WTC11 (cell line): ENCODE measurements at regions not wholly inside any gene's neighbourhood (a gene's known extent, or its start where the extent isn't known, plus 50 kb on each side); places are given as distances from the start of the nearest gene placed in this dataset.

Experiments
- ATAC-seq: fragments of 200-7000 bp; cut with Tn5 transposase; 2 replicates; pipeline ENCODE4 v1.10.0; 2021; ENCODE audit warnings: mild to moderate bottlenecking, moderate library complexity
- CTCF ChIA-PET: fragments of 300-600 bp; sonication (Branson Sonifier 250); formaldehyde crosslinking; loops from one replicate; lab custom pipeline; 2021; ENCODE audit warnings: antibody characterized with exemption; lab: Charles Lee
- POLR2A ChIA-PET: fragments of 350-600 bp; sonication (Branson Sonifier 250); formaldehyde crosslinking; loops from one replicate; lab custom pipeline; 2021; ENCODE audit warnings: antibody characterized with exemption; lab: Charles Lee
- DNase-seq: peaks from one replicate; pipeline ENCODE4 v3.0.0; 2021; ENCODE audit warnings: low spot score
- H3K27ac Mint-ChIP-seq: 2 replicates; pipeline ENCODE4 v1.8.0; 2021; ENCODE audit warnings: mixed read lengths
- H3K27me3 Mint-ChIP-seq: 2 replicates; pipeline ENCODE4 v1.8.0; 2021; ENCODE audit warnings: low read depth, mild to moderate bottlenecking, moderate library complexity, mixed read lengths
- H3K36me3 Mint-ChIP-seq: 2 replicates; pipeline ENCODE4 v1.8.0; 2021; ENCODE audit warnings: mixed read lengths
- H3K4me1 Mint-ChIP-seq: 2 replicates; pipeline ENCODE4 v1.8.0; 2022; ENCODE audit warnings: mixed read lengths
- H3K4me3 Mint-ChIP-seq: 2 replicates; pipeline ENCODE4 v1.8.0; 2021; ENCODE audit warnings: mild to moderate bottlenecking, moderate library complexity, mixed read lengths
- H3K9me3 Mint-ChIP-seq: 2 replicates; pipeline ENCODE4 v1.8.0; 2021; ENCODE audit warnings: mixed read lengths
- AR ChIP-seq: fragments of 250-450 bp; sonication (Bioruptor Pico); IDR thresholded peaks from 2 replicates; pipeline ENCODE4 v1.9.0; 2021; ENCODE audit warnings: mild to moderate bottlenecking
- ATF6 ChIP-seq: sonication (generic); formaldehyde crosslinking; IDR thresholded peaks from 2 replicates; pipeline ENCODE4 v1.8.1; 2023; ENCODE audit warnings: mild to moderate bottlenecking, missing genetic modification reagents
- CBFB ChIP-seq: sonication (generic); formaldehyde crosslinking; IDR thresholded peaks from 2 replicates; pipeline ENCODE4 v1.8.1; 2022; ENCODE audit warnings: mild to moderate bottlenecking, low read depth, missing genetic modification reagents
- CTCF ChIP-seq: fragments of 200-600 bp; IDR thresholded peaks from 2 replicates; pipeline ENCODE4 v1.8.0; 2022; ENCODE audit warnings: antibody characterized with exemption
- GRHL2 ChIP-seq: fragments of 250-450 bp; sonication (Bioruptor Pico); IDR thresholded peaks from 2 replicates; pipeline ENCODE4 v1.8.0; 2022; ENCODE audit warnings: mild to moderate bottlenecking, moderate library complexity; ENCODE audit not compliant: insufficient replicate concordance, severe bottlenecking
- JUN ChIP-seq: sonication (generic); formaldehyde crosslinking; IDR thresholded peaks from 2 replicates; pipeline ENCODE4 v1.8.0; 2023; ENCODE audit warnings: mild to moderate bottlenecking, missing genetic modification reagents
- KAT7 ChIP-seq: sonication (generic); formaldehyde crosslinking; IDR thresholded peaks from 2 replicates; pipeline ENCODE4 v1.8.1; 2023; ENCODE audit warnings: missing genetic modification reagents, mild to moderate bottlenecking, borderline replicate concordance
- MYBL2 ChIP-seq: sonication (generic); formaldehyde crosslinking; IDR thresholded peaks from 2 replicates; pipeline ENCODE4 v1.8.1; 2023; ENCODE audit warnings: mild to moderate bottlenecking, moderate library complexity, missing genetic modification reagents
- NR3C1 ChIP-seq: sonication (generic); formaldehyde crosslinking; conservative IDR thresholded peaks from 2 replicates; pipeline ENCODE4 v1.8.1; 2023; ENCODE audit warnings: low read depth, mild to moderate bottlenecking, missing genetic modification reagents
- SMAD3 ChIP-seq: sonication (generic); formaldehyde crosslinking; IDR thresholded peaks from 2 replicates; pipeline ENCODE4 v1.8.0; 2022; ENCODE audit warnings: missing genetic modification reagents, mild to moderate bottlenecking, borderline replicate concordance
- USF2 ChIP-seq: sonication (generic); formaldehyde crosslinking; IDR thresholded peaks from 2 replicates; pipeline ENCODE4 v1.8.1; 2023; ENCODE audit warnings: mild to moderate bottlenecking, missing genetic modification reagents, moderate library complexity
- ZMAT4 ChIP-seq: fragments of 250-450 bp; sonication (Bioruptor Pico); IDR thresholded peaks from 2 replicates; pipeline ENCODE4 v1.9.0; 2021; ENCODE audit warnings: mild to moderate bottlenecking
- ZNF281 ChIP-seq: sonication (generic); formaldehyde crosslinking; IDR thresholded peaks from 2 replicates; pipeline ENCODE4 v1.8.0; 2023; ENCODE audit warnings: mild to moderate bottlenecking, missing genetic modification reagents
- ZNF317 ChIP-seq: sonication (generic); formaldehyde crosslinking; IDR thresholded peaks from 2 replicates; pipeline ENCODE4 v1.8.1; 2023; ENCODE audit warnings: low read depth, mild to moderate bottlenecking, moderate library complexity, missing genetic modification reagents, borderline replicate concordance
- ZNF416 ChIP-seq: fragments of 250-450 bp; sonication (Bioruptor Pico); IDR thresholded peaks from 2 replicates; pipeline ENCODE4 v1.9.0; 2021; ENCODE audit warnings: mild to moderate bottlenecking, inconsistent platforms
- ZNF425 ChIP-seq: fragments of 250-450 bp; sonication (Bioruptor Pico); conservative IDR thresholded peaks from 2 replicates; pipeline ENCODE4 v1.9.0; 2021; ENCODE audit warnings: mild to moderate bottlenecking
- ZNF532 ChIP-seq: fragments of 250-450 bp; sonication (Bioruptor Pico); IDR thresholded peaks from 2 replicates; pipeline ENCODE4 v1.9.0; 2021; ENCODE audit warnings: mild to moderate bottlenecking, borderline replicate concordance
- ZNF671 ChIP-seq: fragments of 250-450 bp; sonication (Bioruptor Pico); IDR thresholded peaks from 2 replicates; pipeline ENCODE4 v1.8.0; 2021; ENCODE audit warnings: mild to moderate bottlenecking

- no peak for TF ChIP-seq CTCF
- no peak for TF ChIP-seq USF2 (CRISPR knock-in tag)
- TF ChIP-seq ZNF281 (CRISPR knock-in tag), result no peak
- no peak for TF ChIP-seq ZNF317 (CRISPR knock-in tag)
- TF ChIP-seq NR3C1 (CRISPR knock-in tag), result no peak
- no peak for TF ChIP-seq ZMAT4 (CRISPR knock-in tag)
Observed at GRCh38 chr16:51532551-51532950, 381.5 kb upstream of the SALL1 start (continued).

GRCh38 chr16:51531271-51531670 is 380.2 kb upstream of the SALL1 start:
- DNase-seq (no peak), ATAC-seq (no peak)
- no peak overlapping the region for H3K27ac Mint-ChIP-seq
- H3K36me3 Mint-ChIP-seq, result no peaks in the 10 kb centered on the region
- ChIA-PET CTCF (no interaction called here), POLR2A (no interaction called here)
- H3K4me1 Mint-ChIP-seq, result peaks cover 25% of the 10 kb centered on the region
- H3K27me3 Mint-ChIP-seq, result no peaks in the 10 kb centered on the region; the same call in 1 of the 2 replicates
- no peaks in the 10 kb centered on the region for H3K9me3 Mint-ChIP-seq
- TF ChIP-seq ZNF532 (CRISPR knock-in tag), result no peak
- no peak for TF ChIP-seq MYBL2 (CRISPR knock-in tag)
- no peak for TF ChIP-seq ZNF425 (CRISPR knock-in tag)
- TF ChIP-seq CBFB (CRISPR knock-in tag), result no peak
- TF ChIP-seq ATF6, result no peak
- TF ChIP-seq AR (CRISPR knock-in tag), result no peak
- TF ChIP-seq ZNF671, result no peak
- TF ChIP-seq KAT7, result no peak
- no peak for TF ChIP-seq ZNF416 (CRISPR knock-in tag)
- TF ChIP-seq JUN (CRISPR knock-in tag), result no peak
- no peak for TF ChIP-seq GRHL2
- no peak for TF ChIP-seq SMAD3
- H3K4me3 Mint-ChIP-seq, result no peak overlapping the region
